ENCODE measurements at regions not wholly inside any gene's neighbourhood (a gene's known extent, or its start where the extent isn't known, plus 50 kb on each side); places are given as distances from the start of the nearest gene placed in this dataset.
"Not testable (repeated sequence)": the region's sequence is repeated elsewhere in the genome, so short reads cannot be mapped to it uniquely, and the experiment has no call there.

DNA sequence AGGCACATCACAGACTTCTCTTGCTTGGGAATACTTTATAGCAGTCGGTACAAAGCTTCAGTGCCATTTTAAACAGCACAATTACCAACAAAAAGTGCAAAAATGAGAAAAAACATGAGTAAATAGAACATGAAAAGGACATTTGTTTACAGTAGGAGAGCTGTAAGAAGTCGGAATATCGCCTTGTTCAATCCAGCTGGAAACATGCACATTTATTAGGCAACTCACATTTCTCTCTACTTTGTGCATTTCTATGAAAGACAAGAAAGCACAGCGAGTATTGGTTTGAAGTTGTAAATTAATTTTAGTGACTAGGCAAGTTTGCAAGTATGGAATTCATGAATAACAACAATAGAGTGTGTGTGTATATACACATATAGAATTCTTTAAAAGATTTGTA lies 484.7 kb downstream of the DACH1 start:
- H3K4me1 Mint-ChIP-seq (ENCODE audit: low read depth) = no peaks in the 10 kb centered on the region
- no peak overlapping the region for H3K4me3 Mint-ChIP-seq
- no peaks in the 10 kb centered on the region for H3K27me3 Mint-ChIP-seq
- H3K9me3 Mint-ChIP-seq = no peaks in the 10 kb centered on the region
- H3K36me3 Mint-ChIP-seq (ENCODE audit: low read depth) = no peaks in the 10 kb centered on the region
- no peak for DNase-seq
- H3K27ac Mint-ChIP-seq = no peak overlapping the region

DNA sequence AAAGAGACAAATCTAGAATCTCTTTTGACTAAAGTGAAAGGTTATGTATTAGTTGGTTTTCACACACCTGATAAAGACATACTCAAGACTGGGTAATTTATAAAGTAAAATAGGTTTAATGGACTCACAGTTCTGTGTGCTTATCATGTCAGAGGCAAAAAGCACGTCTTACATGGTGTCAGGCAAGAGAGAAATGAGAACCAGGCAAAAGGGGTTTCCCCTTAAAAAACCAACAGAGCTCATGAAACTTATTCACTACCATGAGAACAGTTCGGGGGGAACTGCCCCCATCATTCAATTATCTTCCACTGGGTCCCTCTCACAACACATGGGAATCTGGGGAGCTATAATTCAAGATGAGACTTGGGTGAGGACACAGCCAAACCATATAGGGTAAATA lies 486.8 kb downstream of the DACH1 start:
- no peaks in the 10 kb centered on the region for H3K4me1 Mint-ChIP-seq (ENCODE audit: low read depth)
- H3K27ac Mint-ChIP-seq = no peak overlapping the region
- H3K9me3 Mint-ChIP-seq = no peaks in the 10 kb centered on the region
- no peak for DNase-seq
- H3K4me3 Mint-ChIP-seq = no peak overlapping the region
- H3K27me3 Mint-ChIP-seq = no peaks in the 10 kb centered on the region
- no peaks in the 10 kb centered on the region for H3K36me3 Mint-ChIP-seq (ENCODE audit: low read depth)

DNA sequence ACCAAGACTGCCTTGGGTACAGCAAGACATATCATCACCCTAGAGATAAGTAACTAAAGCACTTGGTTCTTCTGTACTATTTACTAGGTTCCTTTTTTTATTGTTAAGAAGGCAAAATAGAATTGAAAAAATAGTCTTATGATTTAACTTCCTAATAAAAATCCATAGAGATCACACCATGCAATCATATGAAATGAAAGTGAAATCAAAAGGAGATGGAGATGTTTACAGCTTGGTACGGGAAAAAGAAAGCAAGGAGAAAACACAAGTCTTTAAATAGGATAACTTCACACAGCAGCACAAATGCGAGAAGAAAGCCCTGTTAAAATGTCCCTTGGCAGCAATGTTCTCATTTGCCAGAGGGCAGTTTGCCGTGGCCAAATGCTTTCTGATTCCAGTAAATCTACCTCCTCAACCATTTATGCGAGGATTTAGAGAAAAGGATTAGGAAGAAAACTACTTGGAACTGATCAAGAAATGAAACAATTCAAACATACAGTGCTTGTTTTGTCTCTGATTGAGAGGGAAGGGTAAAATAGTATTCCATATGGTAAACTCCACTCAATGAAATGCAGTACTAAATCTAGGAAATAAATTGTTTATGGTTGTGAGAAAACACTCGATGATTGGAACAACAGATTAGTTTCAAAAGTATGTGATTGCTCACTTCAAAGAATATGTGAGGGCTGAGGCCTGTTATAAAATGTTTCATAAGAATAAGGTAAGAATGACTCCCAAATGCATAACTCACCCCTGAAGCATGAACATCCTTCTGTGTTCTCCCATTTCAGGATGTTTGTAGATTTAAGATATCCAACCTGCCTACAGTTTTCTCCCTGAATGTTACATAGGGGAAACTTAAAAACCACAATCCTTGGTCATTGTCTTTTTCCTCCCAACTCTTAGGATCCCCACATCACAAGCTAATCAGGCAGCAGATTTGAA lies 487.8 kb downstream of the DACH1 start:
- no peak overlapping the region for H3K4me3 Mint-ChIP-seq
- H3K36me3 Mint-ChIP-seq (ENCODE audit: low read depth) = no peaks in the 10 kb centered on the region

DNA sequence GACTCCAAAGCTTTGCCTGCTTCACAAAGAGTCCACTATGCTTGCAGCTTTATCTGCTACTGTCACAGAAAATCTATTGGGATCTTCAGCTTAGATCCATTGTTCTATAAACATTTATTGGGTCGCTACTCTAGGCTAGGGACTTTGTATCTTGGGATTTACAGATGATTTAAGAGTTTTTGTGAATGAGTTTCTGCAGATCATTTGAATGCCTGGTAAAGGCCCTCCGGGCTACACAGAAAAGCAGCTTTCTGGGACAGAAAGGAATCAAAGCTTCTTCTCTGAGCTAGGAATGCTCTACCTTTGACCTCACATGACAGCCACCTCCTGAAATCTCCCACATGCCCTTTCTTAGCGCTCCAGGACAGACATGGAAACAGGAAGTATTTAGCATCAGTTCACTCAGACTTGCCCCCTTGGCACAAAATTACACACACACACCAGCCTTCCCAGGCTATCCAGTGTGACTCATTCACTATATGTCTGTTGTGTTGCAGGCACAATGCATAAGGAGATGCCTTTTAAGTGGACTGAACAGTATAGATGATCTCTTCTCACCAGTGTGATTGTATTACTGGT lies 492.4 kb downstream of the DACH1 start:
- Mint-ChIP-seq H3K9me3 (no peaks in the 10 kb centered on the region), H3K27ac (no peak overlapping the region), H3K4me3 (no peak overlapping the region), H3K4me1 (ENCODE audit: low read depth) (no peaks in the 10 kb centered on the region), H3K36me3 (ENCODE audit: low read depth) (no peaks in the 10 kb centered on the region), H3K27me3 (no peaks in the 10 kb centered on the region)
- DNase-seq = no peak

More for the DNA sequence above, 487.8 kb downstream of the DACH1 start:
- no peaks in the 10 kb centered on the region for H3K4me1 Mint-ChIP-seq (ENCODE audit: low read depth)
- no peak overlapping the region for H3K27ac Mint-ChIP-seq
- no peaks in the 10 kb centered on the region for H3K9me3 Mint-ChIP-seq
- no peaks in the 10 kb centered on the region for H3K27me3 Mint-ChIP-seq
- DNase-seq = no peak

DNA sequence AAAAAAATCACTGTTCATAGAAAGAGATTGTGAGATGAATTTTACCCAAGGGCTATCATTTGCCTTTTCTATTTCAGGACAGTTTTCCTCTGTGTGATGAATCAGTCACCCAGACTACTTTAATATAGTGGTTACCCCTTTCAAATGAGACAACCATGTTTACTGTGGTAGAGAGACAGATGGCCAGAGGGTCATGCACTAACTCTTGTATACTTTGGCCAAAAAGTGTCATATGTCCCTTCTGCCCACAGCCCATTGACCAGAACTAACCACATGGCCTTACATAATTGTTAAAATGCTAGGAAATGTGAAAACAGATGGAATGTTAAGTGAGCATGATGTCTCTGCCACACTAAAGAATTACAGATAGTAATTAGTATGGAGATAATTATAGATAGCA lies 498.7 kb downstream of the DACH1 start:
- Mint-ChIP-seq H3K9me3 (no peaks in the 10 kb centered on the region), H3K4me3 (no peak overlapping the region), H3K27ac (no peak overlapping the region)

DNA sequence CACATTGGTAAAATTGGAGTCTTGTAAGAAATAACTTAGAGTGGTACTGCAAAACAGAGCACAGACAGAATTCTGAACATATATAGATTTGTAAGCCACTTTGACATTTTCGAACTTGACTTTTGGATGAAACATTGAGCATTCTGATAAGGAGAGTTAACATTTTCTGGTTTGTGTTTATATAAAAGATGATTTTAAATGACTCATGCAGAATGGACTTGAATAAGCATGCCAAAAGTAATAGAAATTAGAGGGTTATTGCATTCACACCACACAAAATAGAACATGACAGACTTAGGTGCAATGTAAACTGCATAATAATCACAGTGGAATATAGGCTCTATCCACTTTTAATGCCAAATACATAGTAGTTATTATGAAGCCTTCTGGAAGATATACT lies 507.0 kb downstream of the DACH1 start:
- Mint-ChIP-seq H3K27me3 (no peaks in the 10 kb centered on the region), H3K4me1 (ENCODE audit: low read depth) (no peaks in the 10 kb centered on the region), H3K36me3 (ENCODE audit: low read depth) (no peaks in the 10 kb centered on the region), H3K4me3 (no peak overlapping the region), H3K27ac (no peak overlapping the region), H3K9me3 (no peaks in the 10 kb centered on the region)
- DNase-seq = no peak

More for the DNA sequence above, 498.7 kb downstream of the DACH1 start:
- Mint-ChIP-seq H3K27me3 (no peaks in the 10 kb centered on the region), H3K36me3 (ENCODE audit: low read depth) (no peaks in the 10 kb centered on the region), H3K4me1 (ENCODE audit: low read depth) (no peaks in the 10 kb centered on the region)
- no peak for DNase-seq

DNA sequence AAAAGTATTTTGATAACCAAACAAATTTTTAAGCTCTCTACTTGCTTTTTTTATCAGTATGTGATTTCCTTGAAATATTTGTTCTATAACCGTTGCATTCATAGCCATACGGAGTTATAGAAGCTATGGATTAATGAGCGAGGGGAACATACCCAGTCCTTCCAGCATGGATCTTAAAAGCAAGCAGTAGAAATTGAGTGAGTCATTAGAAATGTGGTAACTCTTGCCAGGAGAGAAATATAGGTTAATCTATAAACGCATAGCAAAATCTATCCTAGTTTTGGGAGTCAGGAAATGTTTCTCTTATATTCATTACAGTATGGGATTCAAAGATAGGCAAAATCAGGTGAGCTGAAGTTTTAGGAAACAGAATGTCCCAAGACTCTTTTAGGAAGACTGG lies 507.4 kb downstream of the DACH1 start:
- Mint-ChIP-seq H3K4me1 (ENCODE audit: low read depth) (no peaks in the 10 kb centered on the region), H3K4me3 (no peak overlapping the region), H3K27me3 (no peaks in the 10 kb centered on the region), H3K36me3 (ENCODE audit: low read depth) (no peaks in the 10 kb centered on the region), H3K9me3 (no peaks in the 10 kb centered on the region), H3K27ac (no peak overlapping the region)
- no peak for DNase-seq

DNA sequence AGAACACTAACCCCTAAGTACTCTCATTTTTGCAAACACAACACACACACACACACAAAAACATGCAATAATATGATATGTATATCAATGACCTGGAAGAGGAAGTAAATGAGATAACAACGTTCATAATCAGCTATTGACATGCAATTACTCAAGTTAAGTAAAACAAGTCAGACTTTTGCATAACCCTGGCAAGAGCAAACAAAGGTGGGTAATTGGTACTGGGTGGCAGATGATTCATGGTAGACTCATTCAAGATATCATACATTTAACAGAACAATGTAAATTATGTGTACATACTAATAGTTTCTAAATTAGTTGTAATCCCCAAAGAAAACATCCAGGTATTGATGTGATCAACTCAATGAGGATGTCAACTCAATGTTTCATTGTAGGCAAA lies 508.8 kb downstream of the DACH1 start:
- Mint-ChIP-seq H3K27me3 (no peaks in the 10 kb centered on the region), H3K4me1 (ENCODE audit: low read depth) (no peaks in the 10 kb centered on the region), H3K4me3 (no peak overlapping the region), H3K9me3 (no peaks in the 10 kb centered on the region), H3K36me3 (ENCODE audit: low read depth) (no peaks in the 10 kb centered on the region), H3K27ac (no peak overlapping the region)
- DNase-seq = no peak

DNA sequence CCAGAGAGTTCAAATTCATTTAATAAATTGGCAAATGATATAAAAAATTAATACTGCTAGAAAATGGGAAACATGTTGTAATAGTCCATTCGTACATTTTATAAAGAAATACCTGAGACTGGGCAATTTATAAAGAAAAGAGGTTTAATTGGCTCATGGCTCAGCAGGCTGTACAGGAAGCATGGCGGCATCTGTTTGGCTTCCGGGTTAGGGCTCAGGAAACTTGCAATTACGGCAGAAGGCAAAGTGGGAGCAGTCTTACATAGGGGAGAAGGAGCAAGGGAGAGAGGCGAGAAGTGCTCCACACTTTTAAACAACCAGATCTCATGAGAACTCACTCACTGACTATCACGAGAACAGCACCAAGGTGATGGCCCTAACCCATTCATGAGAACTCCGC lies 512.0 kb downstream of the DACH1 start:
- H3K9me3 Mint-ChIP-seq = no peaks in the 10 kb centered on the region

DNA sequence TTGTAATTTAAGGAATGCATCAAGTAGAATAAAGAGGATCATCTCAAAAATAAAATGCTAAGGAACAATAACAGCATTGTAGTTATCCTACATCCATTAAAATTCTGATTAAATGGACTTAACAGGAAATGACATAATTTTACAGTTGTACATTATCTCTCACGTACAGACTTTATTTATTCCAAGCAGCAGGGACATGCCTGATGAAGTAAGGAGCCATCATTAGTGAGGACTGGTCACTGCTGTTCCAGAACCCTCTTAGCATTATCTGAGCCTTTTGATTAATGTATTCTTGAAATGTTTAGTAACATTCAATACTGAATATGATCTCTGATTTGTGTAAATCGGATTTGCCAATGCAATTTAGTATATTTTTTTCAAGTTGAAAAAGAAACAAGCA lies 516.1 kb downstream of the DACH1 start:
- peaks cover 4% of the 10 kb centered on the region for H3K9me3 Mint-ChIP-seq
- no peaks in the 10 kb centered on the region for H3K4me1 Mint-ChIP-seq (ENCODE audit: low read depth)
- no peak for DNase-seq
- H3K36me3 Mint-ChIP-seq (ENCODE audit: low read depth) = no peaks in the 10 kb centered on the region
- no peak overlapping the region for H3K27ac Mint-ChIP-seq
- no peaks in the 10 kb centered on the region for H3K27me3 Mint-ChIP-seq
- H3K4me3 Mint-ChIP-seq = no peak overlapping the region

More for the DNA sequence above, 512.0 kb downstream of the DACH1 start:
- no peak for DNase-seq
- Mint-ChIP-seq H3K4me1 (ENCODE audit: low read depth) (no peaks in the 10 kb centered on the region), H3K27me3 (no peaks in the 10 kb centered on the region), H3K36me3 (ENCODE audit: low read depth) (no peaks in the 10 kb centered on the region), H3K27ac (no peak overlapping the region), H3K4me3 (no peak overlapping the region)

DNA sequence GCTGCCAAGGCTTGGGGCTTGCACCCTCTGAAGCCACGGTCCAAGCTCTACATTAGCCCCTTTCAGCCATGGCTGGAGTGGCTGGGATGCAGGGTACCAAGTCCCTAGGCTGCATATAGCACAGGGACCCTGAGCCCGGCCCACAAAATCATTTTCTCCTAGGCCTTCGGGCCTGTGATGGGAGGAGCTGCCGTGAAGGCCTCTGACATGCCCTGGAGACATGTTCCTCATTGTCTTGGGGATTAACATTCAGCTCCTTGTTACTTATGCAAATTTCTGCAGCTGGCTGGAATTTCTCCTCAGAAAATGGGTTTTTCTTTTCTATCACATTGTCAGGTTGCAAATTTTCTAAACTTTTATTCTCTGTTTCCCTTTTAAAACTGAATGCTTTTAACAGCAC lies 521.1 kb downstream of the DACH1 start:
- H3K27ac Mint-ChIP-seq, H3K4me3 Mint-ChIP-seq: not testable (repeated sequence)

DNA sequence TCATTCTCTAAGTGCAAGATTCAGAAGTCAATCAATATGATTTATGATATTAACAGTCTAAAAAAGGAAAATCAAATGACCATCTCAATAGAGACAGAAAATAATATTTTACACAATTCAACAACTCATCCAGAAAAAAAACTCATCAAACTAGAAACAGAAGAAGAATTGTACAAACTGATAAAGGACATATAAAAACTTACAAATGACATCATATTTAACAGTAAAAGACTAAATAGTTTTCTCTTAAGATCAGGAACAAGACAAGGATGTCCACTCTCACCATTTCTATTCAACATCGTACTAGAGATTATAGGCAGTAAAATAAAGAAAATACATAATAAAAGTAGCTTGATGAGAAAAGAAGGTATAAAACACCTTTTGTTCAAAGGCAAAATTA lies 527.3 kb downstream of the DACH1 start:
- H3K27me3 Mint-ChIP-seq = no peaks in the 10 kb centered on the region
- no peak overlapping the region for H3K4me3 Mint-ChIP-seq
- no peak overlapping the region for H3K27ac Mint-ChIP-seq
- no peaks in the 10 kb centered on the region for H3K4me1 Mint-ChIP-seq (ENCODE audit: low read depth)
- no peaks in the 10 kb centered on the region for H3K36me3 Mint-ChIP-seq (ENCODE audit: low read depth)
- DNase-seq = no peak
- H3K9me3 Mint-ChIP-seq = no peaks in the 10 kb centered on the region

More for the DNA sequence above, 521.1 kb downstream of the DACH1 start:
- not testable (repeated sequence) for H3K9me3 Mint-ChIP-seq; H3K4me1 Mint-ChIP-seq (ENCODE audit: low read depth); H3K27me3 Mint-ChIP-seq; DNase-seq; H3K36me3 Mint-ChIP-seq (ENCODE audit: low read depth)

DNA sequence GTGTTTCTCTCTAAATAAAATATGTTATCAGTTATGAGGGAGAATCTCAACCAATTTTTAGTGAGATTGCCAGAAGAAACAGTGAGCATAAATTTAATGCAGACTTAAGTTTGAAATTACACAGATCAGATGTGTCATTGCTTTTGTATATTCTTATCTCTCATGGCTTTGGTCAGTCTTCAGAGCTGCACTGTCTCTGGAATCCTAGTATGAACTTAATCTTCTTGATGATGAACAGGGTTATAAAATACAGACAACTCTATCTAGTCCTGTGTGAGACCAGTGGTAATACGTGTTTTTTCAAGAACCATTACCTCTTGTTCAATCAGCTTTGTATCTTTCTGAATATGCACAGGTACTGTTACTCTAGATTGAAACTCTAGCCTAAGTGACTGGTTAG lies 528.0 kb downstream of the DACH1 start:
- no peak overlapping the region for H3K27ac Mint-ChIP-seq
- H3K9me3 Mint-ChIP-seq = no peaks in the 10 kb centered on the region
- DNase-seq = no peak
- no peaks in the 10 kb centered on the region for H3K27me3 Mint-ChIP-seq
- no peaks in the 10 kb centered on the region for H3K4me1 Mint-ChIP-seq (ENCODE audit: low read depth)
- H3K36me3 Mint-ChIP-seq (ENCODE audit: low read depth) = no peaks in the 10 kb centered on the region
- H3K4me3 Mint-ChIP-seq = no peak overlapping the region

DNA sequence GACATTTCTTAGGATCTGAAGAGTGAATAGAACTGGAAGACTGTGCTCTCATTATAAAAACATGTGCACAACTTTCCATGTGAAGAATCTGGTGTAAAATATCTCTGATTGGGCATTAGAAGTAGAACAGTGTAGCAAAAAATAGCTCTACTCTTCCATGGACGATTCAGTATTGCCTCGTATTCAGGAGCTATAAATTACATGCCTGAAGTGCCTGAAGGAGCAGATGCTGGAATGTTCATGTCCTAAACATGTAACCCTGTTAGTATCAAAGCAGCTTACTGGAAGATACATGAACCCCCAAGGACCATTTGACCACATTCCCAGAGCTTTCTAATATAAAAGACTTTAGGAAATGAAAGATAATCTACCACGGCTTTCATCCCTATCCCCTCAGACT lies 528.9 kb downstream of the DACH1 start:
- H3K36me3 Mint-ChIP-seq (ENCODE audit: low read depth) = no peaks in the 10 kb centered on the region
- H3K4me3 Mint-ChIP-seq = no peak overlapping the region
- no peaks in the 10 kb centered on the region for H3K9me3 Mint-ChIP-seq
- no peak for DNase-seq
- no peaks in the 10 kb centered on the region for H3K27me3 Mint-ChIP-seq
- no peak overlapping the region for H3K27ac Mint-ChIP-seq
- H3K4me1 Mint-ChIP-seq (ENCODE audit: low read depth) = no peaks in the 10 kb centered on the region

DNA sequence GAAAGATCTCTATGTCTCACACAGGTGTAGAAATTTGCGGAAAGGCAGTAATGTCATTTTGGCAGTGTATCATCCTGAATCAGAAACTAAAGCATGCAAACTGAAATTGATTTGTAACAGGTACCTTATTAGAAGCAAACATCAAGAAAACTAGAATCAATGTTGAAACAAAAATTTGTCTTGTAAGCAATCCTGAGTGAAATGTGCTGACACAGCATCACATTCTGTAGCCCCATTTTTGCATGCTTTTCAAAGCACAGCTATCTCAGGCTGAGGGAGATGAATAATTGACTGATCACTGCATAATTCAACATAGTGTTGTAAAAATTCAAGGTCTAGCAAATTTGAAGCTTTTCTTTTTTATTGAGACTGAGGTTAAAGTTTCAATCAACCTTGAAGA lies 539.7 kb downstream of the DACH1 start:
- Mint-ChIP-seq H3K27me3 (peaks cover 2% of the 10 kb centered on the region), H3K27ac (no peak overlapping the region), H3K9me3 (no peaks in the 10 kb centered on the region), H3K4me1 (ENCODE audit: low read depth) (no peaks in the 10 kb centered on the region), H3K36me3 (ENCODE audit: low read depth) (no peaks in the 10 kb centered on the region), H3K4me3 (no peak overlapping the region)
- no peak for DNase-seq
